Testis (tissue), 2 donors: ENCODE measurements at regions not wholly inside any gene's neighbourhood (a gene's known extent, or its start where the extent isn't known, plus 50 kb on each side); places are given as distances from the start of the nearest gene placed in this dataset.

Source experiments
- POLR2A ChIP-seq: fragments of 450-650 bp; IDR thresholded peaks from one replicate; pipeline ENCODE4 v1.6.1; 2017; ENCODE audit warnings: antibody characterized with exemption, mild to moderate bottlenecking, moderate library complexity
- TF ChIP-seq, protein P1 (sequence below), 3 experiments: fragments of 450-650 bp in 2 of 3; fragments of 200-600 bp in 1 of 3; sonication (generic) in 1 of 3; IDR thresholded peaks; one replicate each; pipeline ENCODE4 v1.5.1; 2016 to 2019; ENCODE audit warnings: antibody characterized with exemption in 3 of 3, mild to moderate bottlenecking in 2 of 3, moderate library complexity in 1 of 3

DNA sequence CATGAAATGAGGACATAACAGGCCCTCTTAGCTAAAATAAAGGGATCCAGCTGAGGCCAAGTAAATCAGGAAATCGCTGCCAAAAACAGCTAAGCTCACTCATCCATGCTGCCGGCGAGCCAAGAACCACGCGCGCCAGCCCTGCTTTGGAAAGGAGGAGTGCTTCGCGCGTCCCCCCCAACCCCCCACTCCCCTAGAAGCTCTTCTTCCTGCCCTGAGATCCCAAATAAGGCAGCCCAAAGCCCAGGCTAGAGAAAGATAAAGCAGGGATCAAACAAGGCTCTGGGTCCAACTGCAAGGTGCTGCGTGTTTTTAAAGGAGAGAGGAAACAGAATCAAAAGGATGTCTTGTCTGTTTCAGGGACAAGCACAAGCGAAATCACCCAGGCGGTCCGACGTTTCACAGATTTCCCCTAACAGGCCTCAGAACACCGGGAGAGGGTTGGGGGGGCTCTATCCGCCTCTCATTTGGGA lies 168.3 kb upstream of the AUTS2 start:
- TF ChIP-seq, protein P1, sequence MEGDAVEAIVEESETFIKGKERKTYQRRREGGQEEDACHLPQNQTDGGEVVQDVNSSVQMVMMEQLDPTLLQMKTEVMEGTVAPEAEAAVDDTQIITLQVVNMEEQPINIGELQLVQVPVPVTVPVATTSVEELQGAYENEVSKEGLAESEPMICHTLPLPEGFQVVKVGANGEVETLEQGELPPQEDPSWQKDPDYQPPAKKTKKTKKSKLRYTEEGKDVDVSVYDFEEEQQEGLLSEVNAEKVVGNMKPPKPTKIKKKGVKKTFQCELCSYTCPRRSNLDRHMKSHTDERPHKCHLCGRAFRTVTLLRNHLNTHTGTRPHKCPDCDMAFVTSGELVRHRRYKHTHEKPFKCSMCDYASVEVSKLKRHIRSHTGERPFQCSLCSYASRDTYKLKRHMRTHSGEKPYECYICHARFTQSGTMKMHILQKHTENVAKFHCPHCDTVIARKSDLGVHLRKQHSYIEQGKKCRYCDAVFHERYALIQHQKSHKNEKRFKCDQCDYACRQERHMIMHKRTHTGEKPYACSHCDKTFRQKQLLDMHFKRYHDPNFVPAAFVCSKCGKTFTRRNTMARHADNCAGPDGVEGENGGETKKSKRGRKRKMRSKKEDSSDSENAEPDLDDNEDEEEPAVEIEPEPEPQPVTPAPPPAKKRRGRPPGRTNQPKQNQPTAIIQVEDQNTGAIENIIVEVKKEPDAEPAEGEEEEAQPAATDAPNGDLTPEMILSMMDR (IDR thresholded peaks at IDR 0.05): no peak
- no peak for TF ChIP-seq POLR2A
